HCT116 (cell line): ENCODE measurements at regions not wholly inside any gene's neighbourhood (a gene's known extent, or its start where the extent isn't known, plus 50 kb on each side); places are given as distances from the start of the nearest gene placed in this dataset.

Experiments used
- ATAC-seq: fragments of 200-7000 bp; cut with Tn5 transposase; 2 replicates; pipeline ENCODE4 v1.9.1; 2020; ENCODE audit warnings: mild to moderate bottlenecking, moderate library complexity
- BruUV-seq: library from RNA; stranded (reverse); fragments of 400-500 nt; replicated peaks from 2 replicates; lab custom pipeline; 2021; lab: Mats Ljungman, UMichigan
- CTCF ChIA-PET: fragments of 300-600 bp; sonication (Branson Sonifier 250); formaldehyde crosslinking; loops from one replicate; lab custom pipeline; 2021; ENCODE audit warnings: antibody characterized with exemption; lab: Charles Lee
- POLR2A ChIA-PET: fragments of 300-600, 350-600 bp; sonication (Branson Sonifier 250); formaldehyde crosslinking; loops from one replicate; lab custom pipeline; 2021; ENCODE audit warnings: antibody characterized with exemption; lab: Charles Lee
- RAD21 ChIA-PET, 2 experiments: fragments of 300-600 bp; sonication (Branson Sonifier 250); formaldehyde crosslinking; loops; one replicate each; lab custom pipeline; 2023; ENCODE audit warnings: low total read pairs in 2 of 2; ENCODE audit not compliant: uncharacterized antibody in 2 of 2, unreplicated experiment in 2 of 2, low non-redundant PET in 1 of 2; lab: Charles Lee
- DNase-seq: peaks from one replicate; pipeline ENCODE4 v3.0.0-alpha.2; 2010; ENCODE audit warnings: low read depth, low spot score
- H2AFZ ChIP-seq: fragments of 200-600 bp; shearing (Covaris generic), sonication (generic); 2 replicates; pipeline ENCODE4 v1.6.1; 2017; ENCODE audit warnings: low read depth, mixed run types, mixed read lengths, antibody characterized with exemption, low read length; ENCODE audit not compliant: poor library complexity, severe bottlenecking
- H3K27ac ChIP-seq: 2 replicates; pipeline ENCODE4 v1.5.1; 2012; ENCODE audit warnings: low read depth, low read length
- H3K27me3 ChIP-seq: fragments of 200-600 bp; sonication (generic); 2 replicates; pipeline ENCODE4 v1.6.1; 2016; ENCODE audit warnings: mixed run types, low read length, mixed read lengths; ENCODE audit not compliant: insufficient read depth
- H3K36me3 ChIP-seq, 2 experiments: fragments of 200-500 bp in 1 of 2; fragments of 200-600 bp in 1 of 2; sonication (Bioruptor generic) in 1 of 2; sonication (generic) in 1 of 2; 2 replicates each; pipeline versions ENCODE4 v1.5.1 to v1.6.1; 2014 to 2016; ENCODE audit warnings: low read length in 2 of 2, inconsistent platforms in 1 of 2, mixed read lengths in 1 of 2, mixed run types in 1 of 2; ENCODE audit not compliant: insufficient read depth in 2 of 2, control insufficient read depth in 1 of 2
- H3K4me1 ChIP-seq, 2 experiments: fragments of 200-600 bp in 1 of 2; sonication (generic) in 1 of 2; 2 replicates each; pipeline versions ENCODE4 v1.5.1 to v1.6.1; 2012 to 2017; ENCODE audit warnings: low read length in 2 of 2, inconsistent platforms in 1 of 2, mild to moderate bottlenecking in 1 of 2, mixed read lengths in 1 of 2, mixed run types in 1 of 2, moderate library complexity in 1 of 2; ENCODE audit not compliant: insufficient read depth in 2 of 2, control insufficient read depth in 1 of 2
- H3K4me2 ChIP-seq: fragments of 200-600 bp; sonication (generic); 2 replicates; pipeline ENCODE4 v1.6.1; 2017; ENCODE audit warnings: mixed run types, low read length, mixed read lengths
- H3K4me3 ChIP-seq, 2 experiments: fragments of 200-600 bp in 1 of 2; sonication (generic) in 1 of 2; replicated peaks in 1 of 2; 2 replicates each; pipeline ENCODE4 v1.5.1; 2011 to 2016; ENCODE audit warnings: low read length in 2 of 2, control low read depth in 1 of 2, low read depth in 1 of 2, mild to moderate bottlenecking in 1 of 2, mixed read lengths in 1 of 2, mixed run types in 1 of 2
- H3K79me2 ChIP-seq: fragments of 200-600 bp; sonication (generic); 2 replicates; pipeline ENCODE4 v1.6.1; 2017; ENCODE audit warnings: mild to moderate bottlenecking, mixed run types, low read length, moderate library complexity, mixed read lengths; ENCODE audit not compliant: insufficient read depth
- H3K9ac ChIP-seq: fragments of 200-600 bp; sonication (generic); 2 replicates; pipeline ENCODE4 v1.6.1; 2016; ENCODE audit warnings: low read length, mixed read lengths
- H3K9me2 ChIP-seq: fragments of 200-600 bp; sonication (generic), shearing (Covaris generic); 2 replicates; pipeline ENCODE4 v1.6.1; 2017; ENCODE audit warnings: mixed run types, mild to moderate bottlenecking, moderate library complexity; ENCODE audit not compliant: insufficient read depth
- H3K9me3 ChIP-seq, 2 experiments: fragments of 200-500 bp in 1 of 2; fragments of 200-600 bp in 1 of 2; sonication (Bioruptor generic) in 1 of 2; sonication (generic) in 1 of 2; 2 replicates each; pipeline ENCODE4 v1.6.1; 2014 to 2017; ENCODE audit warnings: low read length in 2 of 2, mixed read lengths in 2 of 2, inconsistent platforms in 1 of 2, low read depth in 1 of 2, mild to moderate bottlenecking in 1 of 2, mixed run types in 1 of 2, moderate library complexity in 1 of 2; ENCODE audit not compliant: control insufficient read depth in 1 of 2, insufficient read depth in 1 of 2
- H4K20me1 ChIP-seq: fragments of 200-600 bp; sonication (generic), shearing (Covaris generic); 2 replicates; pipeline ENCODE4 v1.6.1; 2017; ENCODE audit warnings: mixed run types, mild to moderate bottlenecking, moderate library complexity; ENCODE audit not compliant: insufficient read depth
- CBX3 ChIP-seq: IDR thresholded peaks from 2 replicates; pipeline ENCODE4 v1.6.1; 2012; ENCODE audit warnings: low read depth
- CEBPB ChIP-seq: IDR thresholded peaks from 2 replicates; pipeline ENCODE4 v1.6.1; 2012; ENCODE audit warnings: low read depth
- POLR2AphosphoS5 ChIP-seq: IDR thresholded peaks from 2 replicates; pipeline ENCODE4 v1.6.1; 2011; ENCODE audit warnings: mild to moderate bottlenecking, low read depth, low read length, moderate library complexity
- RAD21 ChIP-seq: IDR thresholded peaks from 2 replicates; pipeline ENCODE4 v1.6.1; 2012; ENCODE audit warnings: low read depth, mild to moderate bottlenecking
- SIN3A ChIP-seq: IDR thresholded peaks from 2 replicates; pipeline ENCODE4 v1.6.1; 2012; ENCODE audit warnings: low read depth
- SRF ChIP-seq: IDR thresholded peaks from 2 replicates; pipeline ENCODE4 v1.6.1; 2012; ENCODE audit warnings: low read depth
- TCF7L2 ChIP-seq: IDR thresholded peaks from 2 replicates; pipeline ENCODE4 v1.7.0; 2011; ENCODE audit warnings: borderline replicate concordance, inconsistent platforms; ENCODE audit not compliant: insufficient read depth, insufficient read length; ENCODE audit errors: extremely low read depth
- intact Hi-C: fragments of 100-400 bp; cut with micrococcal nuclease; formaldehyde crosslinking; loops from 2 replicates; pipeline ENCODE4 v1.10.0; 2022
- TF ChIP-seq, protein P1 (sequence below): IDR thresholded peaks from 2 replicates; pipeline ENCODE4 v1.6.1; 2012
- TF ChIP-seq, protein P2 (sequence below), 3 experiments: fragments of 200-600 bp in 1 of 3; sonication (generic) in 1 of 3; IDR thresholded peaks in 2 of 3; conservative IDR thresholded peaks in 1 of 3; 2 replicates each; pipeline ENCODE4 v1.5.1; 2012 to 2017; ENCODE audit warnings: low read depth in 2 of 3, low read length in 2 of 3, antibody characterized with exemption in 1 of 3, borderline replicate concordance in 1 of 3, control low read depth in 1 of 3, mild to moderate bottlenecking in 1 of 3, mixed read lengths in 1 of 3, mixed run types in 1 of 3, moderate library complexity in 1 of 3; ENCODE audit not compliant: insufficient read depth in 1 of 3
- TF ChIP-seq, protein P3 (sequence below): IDR thresholded peaks from 2 replicates; pipeline ENCODE4 v1.6.1; 2011; ENCODE audit warnings: mild to moderate bottlenecking, low read length, moderate library complexity; ENCODE audit not compliant: insufficient replicate concordance; ENCODE audit errors: extremely low read depth

DNA sequence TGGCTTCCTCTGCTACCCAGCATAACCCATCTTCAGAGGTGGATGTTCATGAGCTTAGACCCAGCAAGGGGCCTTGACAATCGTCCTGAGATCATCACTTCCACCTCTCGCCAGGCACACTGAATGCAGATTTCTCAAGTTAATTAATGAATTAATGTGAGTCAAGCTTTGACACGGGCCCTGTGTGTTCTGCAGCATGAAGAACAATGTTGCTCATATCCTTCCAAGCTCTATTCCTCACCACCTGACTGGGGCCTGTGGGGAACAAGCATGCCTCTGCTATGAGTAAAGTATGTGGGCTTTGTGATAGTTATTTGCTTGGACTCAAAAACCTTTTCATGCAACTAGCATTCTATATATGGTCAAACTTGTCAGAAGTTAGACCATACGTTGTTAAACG is 122.0 kb downstream of the SEC16B start:
- Histone ChIP-seq H3K9me2 (no peaks in the 10 kb centered on the region), H3K4me3 (no peak overlapping the region), H3K27me3 (peaks cover 42% of the 10 kb centered on the region; the same call in 1 of the 2 replicates), H3K4me2 (no peak overlapping the region), H3K36me3 (no peaks in the 10 kb centered on the region), H3K4me1 (no peaks in the 10 kb centered on the region), H3K79me2 (no peaks in the 10 kb centered on the region), H4K20me1 (no peaks in the 10 kb centered on the region), H2AFZ (no peak overlapping the region), H3K27ac (no peak overlapping the region), H3K9me3 (no peaks in the 10 kb centered on the region), H3K9ac (no peak overlapping the region)
- intact Hi-C loops = no loop called here
- POLR2A ChIA-PET = no interaction called here
- RAD21 ChIA-PET = no interaction called here
- no peak for TF ChIP-seq SRF
- TF ChIP-seq TCF7L2 = no peak
- DNase-seq (no peak), ATAC-seq (no peak)
- CTCF ChIA-PET = no interaction called here
- BruUV-seq = no TSS peak

DNA sequence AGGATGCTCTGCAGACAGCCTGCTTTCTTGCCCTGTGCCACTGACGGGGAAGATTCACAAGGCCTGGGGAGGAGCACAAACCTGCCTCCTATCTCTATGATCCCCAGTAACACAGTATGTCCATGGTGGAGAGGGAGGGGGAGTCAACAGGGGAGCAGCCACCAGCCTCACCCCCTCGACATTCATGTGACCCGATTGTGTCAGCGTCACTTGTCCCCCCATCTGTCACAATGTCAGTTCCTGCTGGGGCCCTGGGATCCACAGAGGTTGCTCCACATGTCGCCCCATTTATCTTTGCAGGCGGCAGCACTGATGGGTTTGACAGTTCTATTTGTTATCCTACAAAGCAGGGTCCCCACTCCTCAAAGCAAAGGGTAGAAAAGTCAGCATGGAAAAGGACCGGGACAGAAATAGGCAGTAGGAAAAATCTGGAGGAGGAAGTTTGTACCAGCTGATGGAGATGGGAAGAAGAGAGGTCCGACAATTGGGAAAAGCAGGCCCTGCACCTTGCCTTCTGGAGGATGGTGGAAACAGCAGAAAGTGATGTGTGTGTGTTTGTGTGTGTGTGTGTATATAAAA is 130.9 kb downstream of the SEC16B start:
- H3K4me2 ChIP-seq = no peak overlapping the region
- no TSS peak for BruUV-seq
- ChIA-PET CTCF (no interaction called here), POLR2A (no interaction called here), RAD21 (no interaction called here)
- H3K27me3 ChIP-seq = peaks cover 20% of the 10 kb centered on the region
- no peaks in the 10 kb centered on the region for H4K20me1 ChIP-seq
- no peaks in the 10 kb centered on the region for H3K9me3 ChIP-seq
- no peaks in the 10 kb centered on the region for H3K4me1 ChIP-seq
- H3K9ac ChIP-seq = no peak overlapping the region
- no peaks in the 10 kb centered on the region for H3K9me2 ChIP-seq
- no peak for TF ChIP-seq POLR2AphosphoS5
- TF ChIP-seq, protein P1, sequence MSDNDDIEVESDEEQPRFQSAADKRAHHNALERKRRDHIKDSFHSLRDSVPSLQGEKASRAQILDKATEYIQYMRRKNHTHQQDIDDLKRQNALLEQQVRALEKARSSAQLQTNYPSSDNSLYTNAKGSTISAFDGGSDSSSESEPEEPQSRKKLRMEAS = no peak
- no peak for TF ChIP-seq SIN3A
- TF ChIP-seq, protein P2, sequence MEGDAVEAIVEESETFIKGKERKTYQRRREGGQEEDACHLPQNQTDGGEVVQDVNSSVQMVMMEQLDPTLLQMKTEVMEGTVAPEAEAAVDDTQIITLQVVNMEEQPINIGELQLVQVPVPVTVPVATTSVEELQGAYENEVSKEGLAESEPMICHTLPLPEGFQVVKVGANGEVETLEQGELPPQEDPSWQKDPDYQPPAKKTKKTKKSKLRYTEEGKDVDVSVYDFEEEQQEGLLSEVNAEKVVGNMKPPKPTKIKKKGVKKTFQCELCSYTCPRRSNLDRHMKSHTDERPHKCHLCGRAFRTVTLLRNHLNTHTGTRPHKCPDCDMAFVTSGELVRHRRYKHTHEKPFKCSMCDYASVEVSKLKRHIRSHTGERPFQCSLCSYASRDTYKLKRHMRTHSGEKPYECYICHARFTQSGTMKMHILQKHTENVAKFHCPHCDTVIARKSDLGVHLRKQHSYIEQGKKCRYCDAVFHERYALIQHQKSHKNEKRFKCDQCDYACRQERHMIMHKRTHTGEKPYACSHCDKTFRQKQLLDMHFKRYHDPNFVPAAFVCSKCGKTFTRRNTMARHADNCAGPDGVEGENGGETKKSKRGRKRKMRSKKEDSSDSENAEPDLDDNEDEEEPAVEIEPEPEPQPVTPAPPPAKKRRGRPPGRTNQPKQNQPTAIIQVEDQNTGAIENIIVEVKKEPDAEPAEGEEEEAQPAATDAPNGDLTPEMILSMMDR (IDR thresholded peaks at IDR 0.05 in 2 of 3, conservative IDR thresholded peaks at IDR 0.05 in 1 of 3; ENCODE audit: borderline replicate concordance in 1 of 3, insufficient read depth in 1 of 3, low read depth in 2 of 3, low read length in 2 of 3) = no peak
- TF ChIP-seq TCF7L2 = no peak
- no peak for TF ChIP-seq CEBPB
- TF ChIP-seq, protein P3, sequence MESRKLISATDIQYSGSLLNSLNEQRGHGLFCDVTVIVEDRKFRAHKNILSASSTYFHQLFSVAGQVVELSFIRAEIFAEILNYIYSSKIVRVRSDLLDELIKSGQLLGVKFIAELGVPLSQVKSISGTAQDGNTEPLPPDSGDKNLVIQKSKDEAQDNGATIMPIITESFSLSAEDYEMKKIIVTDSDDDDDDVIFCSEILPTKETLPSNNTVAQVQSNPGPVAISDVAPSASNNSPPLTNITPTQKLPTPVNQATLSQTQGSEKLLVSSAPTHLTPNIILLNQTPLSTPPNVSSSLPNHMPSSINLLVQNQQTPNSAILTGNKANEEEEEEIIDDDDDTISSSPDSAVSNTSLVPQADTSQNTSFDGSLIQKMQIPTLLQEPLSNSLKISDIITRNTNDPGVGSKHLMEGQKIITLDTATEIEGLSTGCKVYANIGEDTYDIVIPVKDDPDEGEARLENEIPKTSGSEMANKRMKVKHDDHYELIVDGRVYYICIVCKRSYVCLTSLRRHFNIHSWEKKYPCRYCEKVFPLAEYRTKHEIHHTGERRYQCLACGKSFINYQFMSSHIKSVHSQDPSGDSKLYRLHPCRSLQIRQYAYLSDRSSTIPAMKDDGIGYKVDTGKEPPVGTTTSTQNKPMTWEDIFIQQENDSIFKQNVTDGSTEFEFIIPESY = no peak
- TF ChIP-seq RAD21 = no peak
- TF ChIP-seq CBX3 = no peak
- DNase-seq (no peak), ATAC-seq (no peak)
- H3K36me3 ChIP-seq = no peaks in the 10 kb centered on the region
- no peak overlapping the region for H3K27ac ChIP-seq
- intact Hi-C loops = no loop called here
- no peak overlapping the region for H3K4me3 ChIP-seq
- no peaks in the 10 kb centered on the region for H3K79me2 ChIP-seq
- H2AFZ ChIP-seq = no peak overlapping the region
